OCI-LY3 (cell line): ENCODE measurements at regions not wholly inside any gene's neighbourhood (a gene's known extent, or its start where the extent isn't known, plus 50 kb on each side); places are given as distances from the start of the nearest gene placed in this dataset.

Experiments
- EZH2phosphoT487 ChIP-seq: fragments of 200-600 bp; shearing (Covaris generic); IDR thresholded peaks from 2 replicates; pipeline ENCODE4 v1.6.1; 2018; ENCODE audit warnings: antibody characterized with exemption, mixed run types, low read depth
- TF ChIP-seq, protein P1 (sequence below): fragments of 200-600, 300-600 bp; sonication (generic); IDR thresholded peaks from 2 replicates; pipeline ENCODE4 v1.5.1; 2014; ENCODE audit warnings: antibody characterized with exemption, low read length, low read depth

DNA sequence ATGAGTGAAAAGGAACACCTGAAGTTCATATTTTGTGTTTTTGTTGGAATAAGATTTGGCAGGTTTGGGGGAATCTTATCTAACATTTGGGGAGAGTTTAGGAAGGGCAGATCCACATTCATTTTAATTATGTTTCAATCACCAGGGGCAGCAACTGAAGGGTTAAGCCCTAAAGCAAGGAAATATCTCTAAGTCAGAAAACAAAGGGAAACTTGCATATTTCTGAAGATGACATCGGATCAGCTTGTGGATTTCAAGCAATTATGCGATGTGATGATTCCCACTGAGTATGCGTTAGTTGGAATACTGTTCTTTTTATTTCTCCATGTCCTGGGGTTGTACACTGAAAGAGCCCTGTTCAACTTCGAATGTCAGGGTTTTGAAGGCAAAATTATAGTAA, 59.8 kb upstream of the NFIB start:
- TF ChIP-seq, protein P1, sequence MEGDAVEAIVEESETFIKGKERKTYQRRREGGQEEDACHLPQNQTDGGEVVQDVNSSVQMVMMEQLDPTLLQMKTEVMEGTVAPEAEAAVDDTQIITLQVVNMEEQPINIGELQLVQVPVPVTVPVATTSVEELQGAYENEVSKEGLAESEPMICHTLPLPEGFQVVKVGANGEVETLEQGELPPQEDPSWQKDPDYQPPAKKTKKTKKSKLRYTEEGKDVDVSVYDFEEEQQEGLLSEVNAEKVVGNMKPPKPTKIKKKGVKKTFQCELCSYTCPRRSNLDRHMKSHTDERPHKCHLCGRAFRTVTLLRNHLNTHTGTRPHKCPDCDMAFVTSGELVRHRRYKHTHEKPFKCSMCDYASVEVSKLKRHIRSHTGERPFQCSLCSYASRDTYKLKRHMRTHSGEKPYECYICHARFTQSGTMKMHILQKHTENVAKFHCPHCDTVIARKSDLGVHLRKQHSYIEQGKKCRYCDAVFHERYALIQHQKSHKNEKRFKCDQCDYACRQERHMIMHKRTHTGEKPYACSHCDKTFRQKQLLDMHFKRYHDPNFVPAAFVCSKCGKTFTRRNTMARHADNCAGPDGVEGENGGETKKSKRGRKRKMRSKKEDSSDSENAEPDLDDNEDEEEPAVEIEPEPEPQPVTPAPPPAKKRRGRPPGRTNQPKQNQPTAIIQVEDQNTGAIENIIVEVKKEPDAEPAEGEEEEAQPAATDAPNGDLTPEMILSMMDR = no peak
- no peak for TF ChIP-seq EZH2phosphoT487
